HG02571 (cell line): ENCODE measurements at regions not wholly inside any gene's neighbourhood (a gene's known extent, or its start where the extent isn't known, plus 50 kb on each side); places are given as distances from the start of the nearest gene placed in this dataset.
"Not testable (repeated sequence)": the region's sequence is repeated elsewhere in the genome, so short reads cannot be mapped to it uniquely, and the experiment has no call there.

Experiments used
- ATAC-seq: cut with Tn5 transposase; IDR thresholded peaks from one replicate; pipeline ENCODE4 v1.9.1; 2021; ENCODE audit warnings: mild to moderate bottlenecking, moderate library complexity; ENCODE audit not compliant: unreplicated experiment

DNA sequence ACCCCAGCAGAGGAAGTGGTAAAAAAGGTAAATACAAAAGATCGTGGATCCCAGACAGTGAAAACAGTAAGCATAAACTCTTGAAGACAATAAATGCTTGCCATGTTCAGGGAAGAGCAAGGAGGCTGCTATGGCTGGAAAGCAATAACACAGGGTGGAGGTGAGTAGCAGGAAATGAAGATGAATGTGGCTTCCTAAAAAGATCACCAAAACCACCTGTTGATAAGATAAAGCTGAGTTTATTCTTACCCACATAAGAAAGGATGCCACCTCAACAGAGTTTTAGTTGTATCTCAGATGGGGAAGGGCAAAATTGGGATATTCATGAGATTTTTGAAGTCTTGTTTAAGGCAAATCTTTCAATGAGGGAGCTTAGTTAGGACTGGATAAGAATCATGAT, 273.3 kb downstream of the MSX2 start:
- ATAC-seq, result no peak

DNA sequence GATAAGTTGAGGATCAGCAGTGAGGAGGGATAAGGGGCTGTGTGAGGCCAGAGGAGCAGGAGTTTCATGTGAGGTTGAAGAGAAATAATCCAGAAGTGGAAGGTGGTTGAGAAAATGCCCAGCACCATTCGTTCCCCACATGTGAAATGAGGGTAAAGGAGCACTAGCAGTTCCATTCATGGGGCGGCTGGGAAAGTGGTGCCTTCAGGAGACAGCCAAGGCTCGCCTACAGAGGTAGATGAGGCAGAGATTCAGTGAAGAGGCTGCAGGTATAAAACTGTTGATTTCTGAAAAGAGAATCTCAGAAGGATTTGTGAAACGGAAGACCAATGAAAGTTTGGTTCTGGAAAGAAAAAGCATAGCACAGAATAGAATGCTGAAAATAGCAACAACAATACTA, 272.6 kb downstream of the MSX2 start:
- no peak for ATAC-seq

DNA sequence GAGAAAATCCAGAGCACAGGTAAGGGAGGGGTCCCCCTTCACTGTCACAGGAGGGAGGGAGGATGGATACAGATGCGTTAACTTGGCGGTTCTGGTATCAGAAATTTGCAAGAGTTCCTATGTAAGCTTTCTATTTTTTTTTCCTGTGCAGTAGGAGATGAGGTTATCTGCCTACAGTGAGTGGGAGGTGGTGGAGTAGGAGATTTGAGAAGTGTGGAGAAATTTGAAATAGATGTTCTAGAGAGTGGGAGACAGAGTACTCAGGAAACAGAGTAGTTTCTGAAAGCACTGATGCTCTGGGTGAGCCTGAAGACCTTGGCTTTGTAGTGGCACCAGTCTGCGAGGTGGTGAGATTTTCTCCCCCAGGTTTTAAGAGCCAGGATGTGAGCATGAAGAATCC, 271.4 kb downstream of the MSX2 start:
- ATAC-seq, result no peak

DNA sequence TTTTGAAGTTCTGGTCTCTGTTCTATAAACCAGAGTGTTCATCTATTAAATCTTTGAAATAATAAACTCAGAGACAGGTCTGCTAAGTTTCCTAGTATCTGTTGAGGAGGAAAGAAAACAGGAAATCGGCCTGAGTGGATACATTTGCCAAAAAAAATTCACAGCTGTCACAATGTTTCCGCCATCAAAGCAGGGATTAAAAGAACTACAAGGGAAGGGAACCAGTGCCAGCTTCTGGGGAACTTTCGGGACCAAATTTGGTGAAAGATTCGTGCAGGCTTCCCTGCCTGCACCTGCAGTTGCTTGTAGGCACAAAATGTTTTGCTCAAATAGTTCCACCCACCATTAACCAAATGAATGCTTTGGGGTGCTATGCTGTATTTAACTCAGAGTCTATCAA, 267.5 kb downstream of the MSX2 start:
- no peak for ATAC-seq

DNA sequence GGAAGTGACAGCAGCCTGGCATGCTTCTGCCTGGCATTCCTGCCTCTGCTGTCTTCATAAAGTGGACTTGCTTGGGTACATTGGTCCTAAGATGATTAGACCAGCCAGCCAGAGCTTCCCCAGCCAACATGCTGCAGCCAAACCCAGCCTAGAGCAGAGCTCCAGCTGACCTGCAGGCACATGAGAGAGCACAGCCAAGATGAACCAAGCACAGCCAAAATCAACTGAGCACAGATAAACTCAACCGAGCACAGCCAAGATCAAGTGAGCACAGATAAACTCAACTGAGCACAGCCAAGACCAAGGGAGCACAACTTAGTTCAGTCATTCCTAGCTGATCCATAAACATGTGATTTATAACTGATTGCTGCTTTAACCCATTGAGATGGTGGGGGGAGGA, 266.5 kb downstream of the MSX2 start:
- no peak for ATAC-seq

DNA sequence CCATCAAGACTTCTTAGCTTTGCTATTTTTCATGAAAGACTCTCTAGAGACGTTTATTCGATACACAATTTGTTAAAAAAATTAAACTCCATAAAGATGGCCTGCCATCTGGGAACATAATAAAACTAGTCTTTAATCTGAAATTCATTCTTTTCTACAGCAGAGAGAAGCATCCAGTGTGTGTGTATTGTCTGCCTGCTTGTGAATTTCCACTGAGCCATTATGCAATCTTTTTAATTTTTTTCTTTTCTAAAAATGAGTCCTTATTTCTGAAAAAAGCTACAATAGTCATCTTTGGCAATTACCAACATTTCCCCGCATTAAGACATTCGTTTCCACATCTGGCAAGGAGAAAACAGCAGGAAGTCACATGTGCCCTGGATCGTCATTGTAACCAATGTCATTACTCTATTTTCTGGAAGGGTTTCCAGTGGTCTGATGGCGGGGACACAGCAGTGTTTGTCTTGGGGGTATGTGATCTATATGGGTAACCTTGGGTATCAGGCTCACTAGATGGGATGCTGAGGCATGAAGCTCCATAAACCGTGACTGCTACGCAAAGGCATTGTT, 263.1 kb downstream of the MSX2 start:
- no peak for ATAC-seq

DNA sequence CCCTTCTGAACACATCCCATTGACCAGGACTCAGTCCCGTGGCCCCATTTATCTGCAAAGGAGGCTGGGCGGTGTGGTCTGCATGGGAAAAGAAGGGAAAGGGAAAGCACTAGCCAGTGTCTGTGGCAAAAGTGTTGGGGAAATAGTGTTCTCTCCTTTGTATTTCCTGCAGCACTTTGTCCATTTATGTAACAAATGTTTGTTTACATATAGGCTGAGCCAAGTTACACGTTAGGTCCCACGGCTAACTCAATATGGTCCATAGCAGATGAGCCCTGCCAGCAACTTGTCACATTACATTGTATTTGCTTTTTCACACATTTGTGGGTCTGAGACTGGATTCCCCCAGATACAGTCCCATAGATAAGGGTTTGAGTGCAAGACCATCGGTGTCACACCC, 260.5 kb downstream of the MSX2 start:
- no peak for ATAC-seq

DNA sequence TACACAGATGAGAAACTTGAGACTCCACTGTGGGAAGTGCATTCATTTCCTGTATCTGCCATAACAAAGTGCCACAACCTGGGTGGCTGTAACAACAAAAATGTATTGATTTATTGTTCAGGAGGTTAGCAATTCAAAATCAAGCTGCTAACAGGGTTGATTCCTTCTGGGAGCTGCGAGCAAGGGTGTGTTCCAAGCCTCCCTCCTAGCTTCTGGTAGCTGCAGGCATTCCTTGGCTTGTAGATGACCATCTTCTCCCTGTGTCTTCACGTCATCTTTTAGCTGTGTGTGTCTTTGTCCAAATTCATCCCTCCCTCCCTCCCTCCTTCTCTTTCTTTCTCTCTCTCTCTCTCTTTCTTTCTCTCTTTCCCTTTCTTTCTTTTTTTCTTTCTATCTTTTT, 258.1 kb downstream of the MSX2 start:
- no peak for ATAC-seq

DNA sequence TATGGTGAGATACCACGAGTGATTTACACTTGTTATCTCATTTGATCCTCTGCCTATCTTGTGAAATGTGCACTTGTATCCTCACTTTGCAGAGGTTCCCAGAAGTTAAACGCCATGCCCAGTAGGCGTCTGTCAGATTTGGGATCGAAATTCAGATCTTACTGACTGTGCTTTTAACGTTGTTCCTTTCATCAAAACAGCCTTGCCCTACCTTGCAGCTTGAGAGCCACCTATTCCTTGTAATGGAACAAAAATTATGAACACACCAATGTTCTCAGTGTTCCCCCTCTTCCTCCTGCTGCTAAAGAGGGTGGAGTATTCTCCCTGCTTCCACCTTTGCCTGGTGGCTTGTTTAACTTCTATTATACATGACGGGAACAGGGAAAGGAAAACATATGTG, 257.0 kb downstream of the MSX2 start:
- ATAC-seq, result no peak

DNA sequence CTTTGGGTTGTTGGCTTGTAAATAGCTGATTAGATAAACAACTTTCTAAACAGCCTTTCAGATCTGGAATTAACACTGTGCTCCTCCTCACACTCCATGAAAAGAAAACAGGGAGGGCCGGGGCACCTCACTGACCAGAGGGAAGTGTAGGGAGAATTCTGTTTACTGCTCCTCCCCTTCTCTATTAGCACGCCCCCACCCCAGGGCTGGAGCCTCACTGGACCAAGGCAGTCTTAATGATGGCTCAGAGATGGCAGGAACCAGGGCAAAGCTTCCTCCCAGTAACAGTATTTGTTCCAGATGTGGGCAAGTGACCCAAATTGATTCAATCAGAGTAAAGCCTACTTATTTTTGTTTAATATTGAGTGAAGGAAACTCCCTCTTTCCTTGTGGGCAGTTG, 256.6 kb downstream of the MSX2 start:
- ATAC-seq, result no peak

DNA sequence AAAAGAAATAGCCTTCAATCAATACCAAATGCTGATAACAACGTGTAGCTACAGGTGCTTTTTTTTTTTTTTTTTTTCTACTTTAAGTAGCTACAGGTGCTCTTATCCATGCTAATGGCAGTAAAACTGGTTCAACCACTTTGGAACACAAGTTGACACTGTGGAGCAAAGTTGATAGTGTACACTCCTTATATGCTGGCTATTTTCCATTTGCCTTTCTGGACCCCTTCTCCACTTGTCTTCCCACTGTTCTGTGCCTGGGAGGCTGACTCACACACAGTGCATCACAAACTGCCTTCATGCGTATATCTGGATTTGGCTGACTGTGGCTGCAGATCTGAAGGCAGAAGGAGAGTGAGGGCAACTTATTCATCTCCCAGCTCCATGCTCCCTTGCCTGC, 247.9 kb downstream of the MSX2 start:
- no peak for ATAC-seq

DNA sequence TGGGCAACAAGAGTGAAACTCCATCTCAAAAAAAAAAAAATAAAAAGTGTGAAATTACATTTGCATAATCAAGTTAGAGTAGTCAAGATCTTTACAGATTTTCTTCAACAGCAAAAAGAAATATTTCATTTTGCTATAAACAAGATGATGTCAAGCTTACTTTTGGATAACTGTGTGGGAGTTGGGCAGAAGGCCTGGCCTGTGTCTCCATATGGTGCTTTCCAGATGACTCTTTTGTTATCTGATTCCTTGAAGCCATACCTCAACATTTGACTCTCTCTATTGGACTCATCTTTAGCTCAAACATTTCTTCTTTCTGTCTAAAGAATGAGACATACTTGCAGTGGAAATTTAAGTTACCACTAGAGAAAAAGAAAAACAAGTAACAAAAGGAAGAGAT, 246.8 kb downstream of the MSX2 start:
- no peak for ATAC-seq

DNA sequence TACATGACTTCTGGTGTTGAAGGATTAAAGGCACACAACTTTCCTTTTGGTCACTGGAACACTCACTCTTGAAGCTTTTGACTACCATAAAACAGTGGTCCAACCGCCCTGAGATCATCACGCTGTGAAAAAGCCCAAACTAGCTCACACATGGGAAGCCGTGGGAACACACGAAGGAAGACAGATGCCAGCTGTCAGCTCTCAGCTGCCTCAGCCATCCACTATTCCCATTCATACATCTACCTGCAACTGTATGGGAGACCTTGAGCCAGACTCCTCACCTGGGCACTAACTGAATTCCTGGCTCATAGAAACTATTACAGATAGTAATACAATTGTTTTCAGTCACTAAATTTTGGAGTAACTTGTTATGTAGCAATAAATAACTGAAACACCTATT, 246.1 kb downstream of the MSX2 start:
- ATAC-seq, result no peak

DNA sequence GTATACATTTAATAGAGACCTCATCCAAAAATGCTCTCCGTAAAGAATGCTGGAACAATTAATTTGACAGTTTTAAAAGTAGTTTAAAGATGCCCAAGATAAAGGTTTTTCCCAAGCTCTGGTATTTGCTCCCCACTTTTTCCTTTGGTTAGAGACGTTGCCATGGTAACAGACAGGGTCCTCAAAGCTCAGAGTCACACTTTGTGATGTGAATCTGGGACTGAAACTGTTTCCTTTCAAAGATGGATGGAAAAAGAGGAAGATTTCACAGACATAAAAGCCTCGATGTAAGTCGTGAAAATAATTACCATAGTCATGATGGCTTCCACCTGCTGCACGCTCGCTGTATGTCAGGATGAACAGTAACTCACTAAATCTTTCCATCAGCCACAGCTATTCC, 229.5 kb downstream of the MSX2 start:
- ATAC-seq, result no peak

DNA sequence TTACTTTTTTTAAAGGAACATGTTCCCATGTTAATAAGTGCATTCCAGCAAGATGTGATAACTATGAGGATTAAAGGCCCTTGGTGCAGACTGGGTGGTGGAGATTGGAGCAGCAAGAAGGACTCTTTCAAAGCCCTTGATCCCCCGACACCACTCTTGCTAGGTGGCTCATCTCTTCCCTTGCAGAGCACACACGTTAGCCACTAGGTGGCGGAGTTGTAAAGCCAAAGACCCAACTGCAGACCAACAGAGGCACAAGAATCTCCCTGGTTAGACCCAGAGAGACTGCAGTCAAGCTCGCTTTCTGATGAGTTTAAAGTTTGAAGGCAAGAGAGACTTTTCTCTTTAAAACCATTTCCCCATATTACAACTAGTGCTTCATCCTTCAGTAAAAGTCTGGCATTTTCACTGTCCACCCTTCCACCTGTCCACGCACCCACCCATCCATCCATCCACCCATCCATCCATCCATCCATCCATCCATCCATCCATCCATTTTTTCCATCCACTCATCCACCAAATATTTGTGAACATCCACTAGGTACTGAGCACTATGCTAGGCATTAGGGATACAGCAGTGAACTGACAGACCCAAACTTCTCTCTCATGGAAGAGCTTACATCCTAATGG, 226.9 kb downstream of the MSX2 start:
- no peak for ATAC-seq

DNA sequence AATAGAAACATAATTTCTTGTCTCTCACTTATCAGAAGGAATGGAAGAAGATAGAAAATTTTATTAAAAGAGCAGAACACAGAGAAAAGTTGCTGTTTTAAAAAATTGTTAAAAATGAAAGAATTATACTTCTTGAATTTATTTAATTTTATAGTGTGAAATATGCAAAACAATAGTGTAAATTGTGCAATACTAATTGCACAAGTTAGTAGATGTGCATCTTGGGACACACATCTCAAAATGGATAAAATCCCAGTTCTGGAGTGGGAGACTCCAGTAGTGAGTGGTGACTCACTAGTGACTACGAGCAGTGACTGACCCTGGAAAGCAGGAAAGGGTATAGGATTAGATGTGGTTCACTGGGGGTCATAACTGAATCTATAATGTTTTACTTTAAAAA, 223.2 kb downstream of the MSX2 start:
- no peak for ATAC-seq

DNA sequence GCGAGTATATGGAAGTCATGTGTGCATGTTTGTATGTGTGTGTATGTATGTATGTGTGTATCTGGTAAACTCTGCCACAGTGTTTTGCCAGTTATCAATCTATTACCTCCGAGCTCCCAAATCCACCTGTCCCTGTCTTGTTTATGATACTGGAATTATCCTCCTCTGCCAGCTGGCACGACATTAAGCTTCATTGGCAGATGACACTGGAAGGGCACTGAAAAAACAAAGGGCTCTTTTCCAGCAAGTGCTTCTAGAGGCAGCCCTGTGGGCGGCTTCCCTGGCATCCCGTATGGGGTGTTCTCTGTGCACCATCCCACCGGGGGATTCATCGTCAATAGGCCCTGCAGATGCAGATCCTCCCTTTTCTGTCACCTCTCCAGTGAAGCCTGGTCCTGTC, 221.5 kb downstream of the MSX2 start:
- ATAC-seq, result no peak

DNA sequence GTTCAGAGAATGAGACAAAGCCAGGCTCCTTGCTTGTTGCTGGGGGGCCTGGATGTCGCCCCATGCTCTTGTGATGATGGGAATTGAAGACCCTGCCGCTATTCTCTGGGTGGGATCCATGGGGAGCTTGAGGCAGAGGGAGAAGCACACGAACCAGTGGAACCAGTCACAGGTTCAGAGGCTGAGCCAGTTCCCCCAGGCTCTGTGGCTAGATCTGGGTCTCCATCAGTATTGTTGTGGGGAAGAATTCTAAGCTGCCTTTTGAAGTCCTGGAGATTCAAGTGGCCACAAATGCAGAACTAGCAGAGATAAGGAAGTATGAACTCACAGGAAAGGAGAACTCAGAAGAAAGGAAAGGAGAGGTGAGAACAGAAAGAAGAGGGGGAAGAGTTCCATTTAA, 219.4 kb downstream of the MSX2 start:
- no peak for ATAC-seq

DNA sequence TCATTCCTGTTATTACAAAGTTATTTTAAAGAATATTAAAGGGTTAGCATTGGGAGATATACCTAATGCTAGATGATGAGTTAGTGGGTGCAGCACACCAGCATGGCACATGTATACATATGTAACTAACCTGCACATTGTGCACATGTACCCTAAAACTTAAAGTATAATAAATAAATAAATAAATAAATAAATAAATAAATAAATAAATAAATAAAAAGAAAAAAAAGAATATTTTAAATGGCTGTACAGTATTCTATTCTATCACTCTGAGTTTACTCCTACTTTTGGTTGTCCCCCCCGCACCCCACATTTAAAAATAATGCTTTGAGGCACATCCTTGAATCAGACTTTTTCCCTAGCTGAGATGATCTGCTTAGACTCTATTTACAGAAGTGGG, 218.6 kb downstream of the MSX2 start:
- ATAC-seq, result not testable (repeated sequence)

DNA sequence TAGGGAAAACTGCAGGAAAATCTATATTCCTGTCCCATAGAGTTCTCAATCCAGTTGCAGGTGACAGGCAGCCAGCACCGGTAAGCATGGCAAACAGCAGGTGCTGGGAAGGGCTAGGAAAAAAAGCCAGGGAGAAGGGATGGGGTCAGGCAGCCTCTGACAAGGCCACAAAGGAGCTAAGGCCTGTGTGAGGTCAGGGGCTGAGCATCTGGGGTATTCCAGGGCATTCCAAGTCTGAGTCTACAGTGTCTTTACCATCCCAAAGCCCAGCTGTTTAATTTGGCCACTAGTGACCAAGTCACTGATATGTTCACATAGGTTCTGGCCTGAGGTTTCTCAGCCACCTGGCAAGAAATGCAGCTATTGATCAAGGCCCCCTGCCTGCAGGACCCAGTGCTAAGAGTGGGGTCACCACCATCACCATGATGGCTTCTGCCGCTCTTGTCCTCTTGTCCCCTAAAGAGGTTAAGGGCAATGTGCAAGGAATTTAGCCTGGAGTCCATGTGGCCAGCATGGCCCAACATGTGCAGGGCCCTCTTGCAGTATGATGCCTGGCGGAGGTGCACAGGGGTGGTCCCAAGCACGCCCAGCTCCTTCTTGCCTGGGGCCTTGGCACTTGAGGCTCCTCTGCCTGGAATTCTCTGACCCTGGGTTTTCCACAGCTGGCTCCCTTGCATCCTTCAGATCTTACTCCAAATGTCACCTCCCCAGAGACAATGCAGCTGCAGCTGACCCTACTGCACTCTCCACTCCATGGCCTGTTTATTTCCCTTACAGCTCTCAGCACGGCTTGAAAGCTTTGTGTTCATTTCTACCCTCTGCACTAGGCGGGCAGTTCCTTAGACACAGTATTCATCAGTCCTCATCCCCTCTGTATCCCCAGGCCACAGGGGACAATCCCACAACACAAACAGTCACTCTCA, 213.1 kb downstream of the MSX2 start:
- no peak for ATAC-seq

DNA sequence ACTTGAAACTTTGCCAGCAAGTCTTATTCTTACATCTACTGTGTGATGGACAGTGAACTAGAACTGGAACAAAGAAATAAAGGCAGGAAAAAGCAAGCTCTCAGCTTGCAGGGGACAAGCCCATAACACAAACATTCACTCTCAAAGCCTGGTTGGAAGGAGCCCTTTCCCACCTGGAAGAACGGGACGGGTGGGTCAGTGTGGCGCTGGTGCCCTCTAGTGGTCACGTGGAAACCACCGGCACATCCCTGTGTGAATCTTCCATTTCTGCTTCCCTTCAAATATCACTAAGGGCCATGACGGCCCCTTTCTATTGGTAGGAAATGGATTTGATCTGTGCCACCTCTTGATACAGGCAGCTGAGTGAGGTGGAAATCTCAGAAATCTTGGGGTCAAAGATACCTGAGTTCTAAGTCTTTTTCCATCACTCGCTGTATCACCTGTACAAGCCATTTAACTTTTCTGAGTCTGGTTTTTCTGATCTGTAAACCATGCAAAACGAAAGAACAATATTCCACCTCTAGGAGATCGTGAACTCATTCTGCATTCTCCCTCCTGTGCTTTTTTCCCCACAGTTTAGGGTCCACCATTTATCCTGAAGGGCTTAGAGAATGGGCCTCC, 211.6 kb downstream of the MSX2 start:
- no peak for ATAC-seq

DNA sequence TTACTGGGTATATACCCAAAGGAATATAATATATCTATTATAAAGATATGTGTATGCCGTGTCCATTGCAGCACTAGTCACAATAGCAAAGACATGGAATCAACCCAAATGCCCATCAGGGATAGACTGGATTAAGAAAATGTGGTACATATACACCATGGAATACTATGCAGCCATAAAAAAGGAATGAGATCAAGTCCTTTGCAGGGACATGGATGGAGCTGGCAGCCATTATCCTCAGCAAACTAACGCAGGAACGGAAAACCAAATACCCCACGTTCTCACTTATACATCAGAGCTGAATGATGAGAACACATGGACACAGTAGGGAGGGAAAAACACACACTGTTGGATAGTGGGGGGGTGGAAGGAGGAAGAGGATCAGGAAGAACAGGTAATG, 206.7 kb downstream of the MSX2 start:
- ATAC-seq, result not testable (repeated sequence)
